A549 (cell line): ENCODE measurements at regions not wholly inside any gene's neighbourhood (a gene's known extent, or its start where the extent isn't known, plus 50 kb on each side); places are given as distances from the start of the nearest gene placed in this dataset.

Experiments
- ATAC-seq, 2 experiments: fragments of 200-7000 bp in 1 of 2; fragments of >200 bp in 1 of 2; cut with Nextera tagmentation in 1 of 2; cut with Tn5 transposase in 1 of 2; 3 replicates each; pipeline versions ENCODE4 v1.8.0 to v1.9.1; 2018 to 2020; ENCODE audit warnings: mild to moderate bottlenecking in 1 of 2, moderate library complexity in 1 of 2
- CTCF ChIA-PET: fragments of 300-600 bp; sonication (Branson Sonifier 250); formaldehyde crosslinking; extraction: SDS; loops from one replicate; lab custom pipeline; 2021; ENCODE audit warnings: antibody characterized with exemption, inconsistent platforms; lab: Yijun Ruan, JAX
- POLR2A ChIA-PET: fragments of 350-600 bp; formaldehyde crosslinking; extraction: SDS; loops from one replicate; lab custom pipeline; 2021; ENCODE audit warnings: antibody characterized with exemption, inconsistent platforms; lab: Yijun Ruan, JAX
- DNase-seq, 2 experiments: peaks; one replicate each; pipeline versions ENCODE4 v3.0.0 to v3.0.0-alpha.2; 2011 to 2016; ENCODE audit warnings: low read depth in 1 of 2, low spot score in 1 of 2
- FAIRE-seq: peaks from 2 replicates; lab custom pipeline; 2011; peaks lifted over from hg19 to GRCh38; lab: Jason Lieb, UNC
- H3K27ac ChIP-seq, 2 experiments: fragments of >200 bp; sonication (Bioruptor Twin); formaldehyde crosslinking; 3 replicates each; pipeline ENCODE4 v1.5.1; 2016 to 2017
- H3K4me1 ChIP-seq: fragments of >200 bp; sonication (Bioruptor Twin); formaldehyde crosslinking; 3 replicates; pipeline ENCODE4 v1.6.1; 2016
- H3K4me2 ChIP-seq: fragments of >200 bp; sonication (Bioruptor Twin); formaldehyde crosslinking; 3 replicates; pipeline ENCODE4 v1.6.1; 2016
- H3K4me3 ChIP-seq: fragments of >200 bp; sonication (Bioruptor Twin); formaldehyde crosslinking; 3 replicates; pipeline ENCODE4 v1.5.1; 2016
- H3K9me3 ChIP-seq: fragments of >200 bp; sonication (Bioruptor Twin); formaldehyde crosslinking; 3 replicates; pipeline ENCODE4 v1.6.1; 2016
- CBX2 ChIP-seq: fragments of 200-600 bp; sonication (generic); IDR thresholded peaks from 2 replicates; pipeline ENCODE4 v1.6.1; 2016; ENCODE audit warnings: low read depth, mild to moderate bottlenecking, borderline replicate concordance
- CEBPB ChIP-seq, 2 experiments: fragments of >200 bp in 1 of 2; sonication (Bioruptor Twin) in 1 of 2; formaldehyde crosslinking in 1 of 2; IDR thresholded peaks; 2 replicates each; pipeline ENCODE4 v1.6.1; 2012 to 2016
- CHD4 ChIP-seq: fragments of 200-600 bp; sonication (generic); IDR thresholded peaks from 2 replicates; pipeline ENCODE4 v1.6.1; 2016; ENCODE audit warnings: antibody characterized with exemption, mild to moderate bottlenecking, borderline replicate concordance
- EHMT2 ChIP-seq: fragments of 200-600 bp; sonication (generic); IDR thresholded peaks from 2 replicates; pipeline ENCODE4 v1.6.1; 2016; ENCODE audit warnings: antibody characterized with exemption, low read depth, mild to moderate bottlenecking, moderate library complexity
- ESRRA ChIP-seq: fragments of 150-350 bp; IDR thresholded peaks from 2 replicates; pipeline ENCODE4 v1.6.1; 2014; ENCODE audit warnings: mild to moderate bottlenecking, low read length, borderline replicate concordance
- FOSL2 ChIP-seq, 2 experiments: fragments of 450-650 bp in 1 of 2; fragments of >200 bp in 1 of 2; sonication (Bioruptor Twin) in 1 of 2; formaldehyde crosslinking; IDR thresholded peaks; 2 replicates each; pipeline versions ENCODE4 v1.5.0 to v1.6.1; 2016 to 2020; ENCODE audit warnings: mild to moderate bottlenecking in 1 of 2, moderate library complexity in 1 of 2
- FOXS1 ChIP-seq: fragments of 250-450 bp; sonication (Bioruptor Pico); IDR thresholded peaks from 2 replicates; pipeline ENCODE4 v1.5.0; 2020; ENCODE audit warnings: mild to moderate bottlenecking, moderate library complexity
- HOXA7 ChIP-seq: fragments of 250-450 bp; sonication (Bioruptor Pico); IDR thresholded peaks from 2 replicates; pipeline ENCODE4 v1.5.0; 2020; ENCODE audit warnings: mild to moderate bottlenecking, moderate library complexity
- HOXB13 ChIP-seq: fragments of 250-450 bp; sonication (Bioruptor Pico); IDR thresholded peaks from 2 replicates; pipeline ENCODE4 v1.5.0; 2020; ENCODE audit warnings: low read depth, mild to moderate bottlenecking, moderate library complexity
- KDM5A ChIP-seq: fragments of 200-600 bp; sonication (generic); IDR thresholded peaks from 2 replicates; pipeline ENCODE4 v1.6.1; 2016; ENCODE audit warnings: antibody characterized with exemption, mild to moderate bottlenecking
- MAZ ChIP-seq: fragments of 150-350 bp; IDR thresholded peaks from 2 replicates; pipeline ENCODE4 v1.6.1; 2014; ENCODE audit warnings: antibody characterized with exemption, low read depth, low read length, borderline replicate concordance
- NFE2L2 ChIP-seq: fragments of 150-350 bp; conservative IDR thresholded peaks from 2 replicates; pipeline ENCODE4 v1.6.1; 2014; ENCODE audit warnings: low read length
- NR3C1 ChIP-seq: fragments of >200 bp; sonication (Bioruptor Twin); formaldehyde crosslinking; IDR thresholded peaks from 3 replicates; pipeline ENCODE4 v1.6.1; 2017
- PHF8 ChIP-seq: fragments of 200-600 bp; sonication (generic); IDR thresholded peaks from 2 replicates; pipeline ENCODE4 v1.6.1; 2016; ENCODE audit warnings: low read depth, mild to moderate bottlenecking, antibody characterized with exemption, moderate library complexity, borderline replicate concordance
- POLR2A ChIP-seq: IDR thresholded peaks from 2 replicates; pipeline ENCODE4 v1.6.1; 2012; ENCODE audit warnings: mild to moderate bottlenecking, low read length
- RAD21 ChIP-seq, 2 experiments: fragments of >200 bp in 1 of 2; sonication (Bioruptor Twin) in 1 of 2; formaldehyde crosslinking in 1 of 2; IDR thresholded peaks in 1 of 2; conservative IDR thresholded peaks in 1 of 2; 2 replicates in 1 of 2; 3 replicates in 1 of 2; pipeline ENCODE4 v1.6.1; 2012 to 2018; ENCODE audit warnings: inconsistent platforms in 1 of 2
- RFX5 ChIP-seq: fragments of 450-650 bp; IDR thresholded peaks from 2 replicates; pipeline ENCODE4 v1.7.1; 2014; ENCODE audit warnings: antibody characterized with exemption, mild to moderate bottlenecking, moderate library complexity
- ZSCAN20 ChIP-seq: fragments of 250-450 bp; sonication (Bioruptor Pico); IDR thresholded peaks from 2 replicates; pipeline ENCODE4 v1.8.0; 2022; ENCODE audit warnings: mild to moderate bottlenecking, moderate library complexity
- WGBS: methylation state at CpG from one replicate; pipeline ENCODE4 v1.1.6; 2017; ENCODE audit errors: missing lambda C conversion rate; 5-methylcytosine and 5-hydroxymethylcytosine counted together
- TF ChIP-seq, protein P1 (sequence below): fragments of >200 bp; sonication (Bioruptor Twin); formaldehyde crosslinking; IDR thresholded peaks from 2 replicates; pipeline ENCODE4 v1.6.1; 2016
- TF ChIP-seq, protein P2 (sequence below): fragments of 250-450 bp; sonication (Bioruptor Pico); IDR thresholded peaks from 2 replicates; pipeline ENCODE4 v1.5.0; 2021; ENCODE audit warnings: mild to moderate bottlenecking, moderate library complexity, borderline replicate concordance
- TF ChIP-seq, protein P3 (sequence below): fragments of 150-350 bp; IDR thresholded peaks from 2 replicates; pipeline ENCODE4 v1.6.1; 2014; ENCODE audit warnings: low read depth, mild to moderate bottlenecking, low read length

DNA sequence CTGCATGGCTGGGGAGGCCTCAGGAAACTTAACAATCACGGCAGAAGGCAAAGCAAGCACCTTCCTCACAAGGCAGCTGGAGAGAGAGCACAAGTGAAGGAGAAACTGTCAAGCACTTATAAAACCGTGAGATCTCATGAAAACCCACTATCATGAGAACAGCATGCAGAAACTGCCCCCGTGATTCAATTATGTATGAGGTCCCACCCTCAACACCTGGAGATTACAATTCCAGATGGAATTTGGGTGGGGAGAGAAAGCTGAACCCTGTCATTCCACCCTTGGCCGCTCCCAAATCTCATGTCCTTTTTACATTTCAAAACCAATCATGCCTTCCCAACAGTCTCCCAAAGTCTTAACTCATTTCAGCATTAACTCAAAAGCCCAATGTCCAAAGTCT, 107.2 kb upstream of the ECI2 start:
- POLR2A ChIA-PET: no interaction called here

DNA sequence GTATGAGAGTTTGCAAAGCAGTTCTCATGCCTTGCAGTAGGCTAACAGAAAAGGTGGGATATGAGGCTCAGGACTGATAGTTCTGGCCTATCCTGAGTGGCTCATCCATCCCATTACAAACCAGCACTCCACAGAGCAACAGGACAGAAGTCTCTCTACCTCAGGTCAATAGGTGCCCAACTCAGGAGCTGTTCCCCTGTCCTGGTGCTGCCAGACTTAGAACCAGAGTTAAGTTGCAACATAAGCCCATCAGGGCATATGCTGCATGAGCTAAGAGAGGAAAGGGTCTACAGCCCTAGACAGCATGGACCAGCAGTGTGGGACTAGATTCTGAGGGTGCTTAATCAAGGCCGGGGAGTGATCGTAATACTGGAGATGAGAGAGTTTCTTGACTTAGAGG, 104.8 kb upstream of the ECI2 start:
- CTCF ChIA-PET: no interaction called here
- ATAC-seq: no peak
- no peak overlapping the region for H3K4me3 ChIP-seq

More for the DNA sequence above, 107.2 kb upstream of the ECI2 start:
- DNase-seq (no peak), ATAC-seq (no peak), FAIRE-seq (no peak)
- H3K4me3 ChIP-seq: no peak overlapping the region
- CTCF ChIA-PET: no interaction called here
- H3K9me3 ChIP-seq: peaks cover 17% of the 10 kb centered on the region; the same call in 1 of the 3 replicates
- WGBS: 40% methylated on average over 4 of the region's 4 CpGs
- H3K4me1 ChIP-seq: no peaks in the 10 kb centered on the region
- no peak overlapping the region for H3K4me2 ChIP-seq
- no peak overlapping the region for H3K27ac ChIP-seq
- TF ChIP-seq CBX2 (no peak), HOXA7 (CRISPR knock-in tag) (no peak)

DNA sequence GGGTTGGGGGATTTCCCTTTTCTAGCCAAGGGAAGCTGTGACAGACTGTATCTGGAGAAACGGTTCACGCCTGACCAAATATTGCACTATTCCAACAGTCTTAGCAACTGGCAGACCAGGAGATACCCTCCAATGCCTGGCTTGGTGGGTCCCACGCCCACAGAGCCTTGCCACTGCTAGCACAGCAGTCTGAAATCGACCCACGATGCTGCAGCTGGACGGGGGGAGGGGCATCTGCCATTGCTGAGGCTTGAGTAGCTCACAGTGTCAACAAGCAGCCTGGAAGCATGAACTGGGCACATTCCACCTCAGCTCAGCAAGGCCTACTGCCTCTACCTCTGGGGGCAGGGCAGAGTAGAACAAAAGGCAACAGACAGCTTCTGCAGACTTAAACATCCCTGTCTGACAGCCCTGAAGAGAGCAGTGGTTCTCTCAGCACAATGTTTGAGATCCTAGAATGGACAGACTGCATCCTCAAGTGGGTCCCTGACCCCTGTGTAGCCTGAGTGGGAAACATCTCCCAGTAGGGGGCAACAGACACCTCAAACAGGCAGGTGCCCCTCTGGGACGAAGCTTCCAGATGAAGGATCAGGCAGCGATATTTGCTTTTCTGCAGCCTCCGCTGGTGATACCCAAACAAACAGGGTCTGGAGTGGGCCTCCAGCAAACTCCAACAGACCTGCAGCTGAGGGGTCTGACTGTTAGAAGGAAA, 89.9 kb upstream of the ECI2 start:
- Histone ChIP-seq H3K4me1 (no peaks in the 10 kb centered on the region; the same call in 2 of the 3 replicates), H3K4me2 (no peak overlapping the region), H3K27ac (no peak overlapping the region), H3K9me3 (no peaks in the 10 kb centered on the region), H3K4me3 (no peak overlapping the region)
- DNase-seq: no peak
- ATAC-seq: no peak
- TF ChIP-seq EHMT2 (no peak), POLR2A (no peak), CHD4 (no peak), KDM5A (no peak), RAD21 (conservative IDR thresholded peaks at IDR 0.05 in 1 of 2, IDR thresholded peaks at IDR 0.05 in 1 of 2) (no peak), MAZ (no peak), NR3C1 (no peak), HOXB13 (CRISPR knock-in tag) (no peak), NFE2L2 (no peak), FOSL2 (IDR thresholded peaks at IDR 0.05) (no peak), FOSL2 (CRISPR knock-in tag; IDR thresholded peaks at IDR 0.05) (no peak), FOXS1 (CRISPR knock-in tag) (no peak), ESRRA (no peak), RFX5 (no peak), CEBPB (IDR thresholded peaks at IDR 0.05) (no peak), CBX2 (no peak), PHF8 (no peak)
- TF ChIP-seq, protein P1, sequence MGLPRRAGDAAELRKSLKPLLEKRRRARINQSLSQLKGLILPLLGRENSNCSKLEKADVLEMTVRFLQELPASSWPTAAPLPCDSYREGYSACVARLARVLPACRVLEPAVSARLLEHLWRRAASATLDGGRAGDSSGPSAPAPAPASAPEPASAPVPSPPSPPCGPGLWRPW: no peak
- TF ChIP-seq, protein P2, sequence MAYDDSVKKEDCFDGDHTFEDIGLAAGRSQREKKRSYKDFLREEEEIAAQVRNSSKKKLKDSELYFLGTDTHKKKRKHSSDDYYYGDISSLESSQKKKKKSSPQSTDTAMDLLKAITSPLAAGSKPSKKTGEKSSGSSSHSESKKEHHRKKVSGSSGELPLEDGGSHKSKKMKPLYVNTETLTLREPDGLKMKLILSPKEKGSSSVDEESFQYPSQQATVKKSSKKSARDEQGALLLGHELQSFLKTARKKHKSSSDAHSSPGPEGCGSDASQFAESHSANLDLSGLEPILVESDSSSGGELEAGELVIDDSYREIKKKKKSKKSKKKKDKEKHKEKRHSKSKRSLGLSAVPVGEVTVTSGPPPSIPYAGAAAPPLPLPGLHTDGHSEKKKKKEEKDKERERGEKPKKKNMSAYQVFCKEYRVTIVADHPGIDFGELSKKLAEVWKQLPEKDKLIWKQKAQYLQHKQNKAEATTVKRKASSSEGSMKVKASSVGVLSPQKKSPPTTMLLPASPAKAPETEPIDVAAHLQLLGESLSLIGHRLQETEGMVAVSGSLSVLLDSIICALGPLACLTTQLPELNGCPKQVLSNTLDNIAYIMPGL (CRISPR knock-in tag): no peak
- TF ChIP-seq, protein P3, sequence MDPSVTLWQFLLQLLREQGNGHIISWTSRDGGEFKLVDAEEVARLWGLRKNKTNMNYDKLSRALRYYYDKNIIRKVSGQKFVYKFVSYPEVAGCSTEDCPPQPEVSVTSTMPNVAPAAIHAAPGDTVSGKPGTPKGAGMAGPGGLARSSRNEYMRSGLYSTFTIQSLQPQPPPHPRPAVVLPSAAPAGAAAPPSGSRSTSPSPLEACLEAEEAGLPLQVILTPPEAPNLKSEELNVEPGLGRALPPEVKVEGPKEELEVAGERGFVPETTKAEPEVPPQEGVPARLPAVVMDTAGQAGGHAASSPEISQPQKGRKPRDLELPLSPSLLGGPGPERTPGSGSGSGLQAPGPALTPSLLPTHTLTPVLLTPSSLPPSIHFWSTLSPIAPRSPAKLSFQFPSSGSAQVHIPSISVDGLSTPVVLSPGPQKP: no peak
- ChIA-PET CTCF (no interaction called here), POLR2A (no interaction called here)
- no peak for FAIRE-seq
- WGBS: 68% methylated on average over 8 of the region's 9 CpGs

More for the DNA sequence above, 104.8 kb upstream of the ECI2 start:
- DNase-seq: no peak
- no peak overlapping the region for H3K27ac ChIP-seq
- 94% methylated on average over 2 of the region's 2 CpGs for WGBS
- no peak for FAIRE-seq
- H3K4me2 ChIP-seq: no peak overlapping the region
- POLR2A ChIA-PET: no interaction called here
- TF ChIP-seq EHMT2 (no peak), RAD21 (conservative IDR thresholded peaks at IDR 0.05 in 1 of 2, IDR thresholded peaks at IDR 0.05 in 1 of 2) (no peak), ZSCAN20 (CRISPR knock-in tag) (no peak), CEBPB (IDR thresholded peaks at IDR 0.05) (no peak)
- peaks cover 9% of the 10 kb centered on the region; the same call in 1 of the 3 replicates for H3K9me3 ChIP-seq
- H3K4me1 ChIP-seq: no peaks in the 10 kb centered on the region
